Glomerular endothelial cell (primary cell): ENCODE measurements at regions not wholly inside any gene's neighbourhood (a gene's known extent, or its start where the extent isn't known, plus 50 kb on each side); places are given as distances from the start of the nearest gene placed in this dataset.
"Not testable (repeated sequence)": the region's sequence is repeated elsewhere in the genome, so short reads cannot be mapped to it uniquely, and the experiment has no call there.

Experiments
- DNase-seq: peaks from one replicate; pipeline ENCODE4 v3.0.0-alpha.2; 2011; ENCODE audit warnings: low read depth, low spot score; ENCODE audit errors: extremely low read depth

GRCh38 chr4:159632031-159632430 is 529.2 kb downstream of the RAPGEF2 start:
- DNase-seq = no peak

GRCh38 chr4:159639671-159640323 is 536.9 kb downstream of the RAPGEF2 start:
- DNase-seq = no peak

- no peak for DNase-seq
Observed at GRCh38 chr4:159649237-159649636, 546.4 kb downstream of the RAPGEF2 start.

- DNase-seq = no peak
Observed at GRCh38 chr4:159652871-159653270, 550.0 kb downstream of the RAPGEF2 start.

DNA sequence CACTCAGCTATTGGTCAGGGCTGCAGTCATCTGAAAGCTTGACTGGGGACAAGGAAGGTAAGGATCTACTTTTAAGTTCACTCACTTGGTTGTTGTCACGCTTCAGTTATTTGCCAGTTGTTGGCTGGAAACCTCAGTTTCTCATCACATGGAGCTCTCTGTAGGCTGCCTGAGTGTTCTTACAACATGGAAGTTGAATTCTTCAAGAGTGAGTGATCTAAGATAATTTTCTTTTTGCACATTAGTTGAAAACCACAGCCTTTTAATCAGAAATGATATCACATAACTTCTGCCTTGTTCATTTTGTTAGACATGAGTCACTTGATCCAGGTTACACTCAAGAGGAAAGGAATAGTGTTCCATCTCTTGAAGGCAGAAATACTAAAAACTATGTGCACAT is 552.7 kb downstream of the RAPGEF2 start:
- DNase-seq = no peak

GRCh38 chr4:159669094-159669493 is 566.2 kb downstream of the RAPGEF2 start:
- no peak for DNase-seq

GRCh38 chr4:159673221-159673620 is 570.3 kb downstream of the RAPGEF2 start:
- no peak for DNase-seq

DNA sequence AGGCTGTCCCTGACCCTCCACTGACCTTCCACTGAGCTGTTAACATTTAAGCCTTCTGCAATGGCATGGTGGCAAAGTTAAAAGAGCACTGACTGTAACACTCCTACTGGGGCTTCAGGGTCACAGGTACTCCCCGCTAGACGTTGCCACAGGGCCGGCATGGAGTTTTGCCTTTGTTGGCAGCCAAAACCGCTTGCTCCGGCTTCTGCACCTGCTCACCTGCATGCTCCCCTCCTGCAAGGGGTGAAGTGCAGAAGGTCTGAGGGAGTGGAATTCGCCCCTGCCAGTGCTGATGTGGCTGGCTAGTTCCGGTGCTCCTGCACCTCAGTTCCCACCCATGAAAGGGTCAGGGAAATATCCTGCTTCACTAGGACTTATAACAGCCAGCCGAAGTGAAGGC is 571.4 kb downstream of the RAPGEF2 start:
- DNase-seq = no peak

DNA sequence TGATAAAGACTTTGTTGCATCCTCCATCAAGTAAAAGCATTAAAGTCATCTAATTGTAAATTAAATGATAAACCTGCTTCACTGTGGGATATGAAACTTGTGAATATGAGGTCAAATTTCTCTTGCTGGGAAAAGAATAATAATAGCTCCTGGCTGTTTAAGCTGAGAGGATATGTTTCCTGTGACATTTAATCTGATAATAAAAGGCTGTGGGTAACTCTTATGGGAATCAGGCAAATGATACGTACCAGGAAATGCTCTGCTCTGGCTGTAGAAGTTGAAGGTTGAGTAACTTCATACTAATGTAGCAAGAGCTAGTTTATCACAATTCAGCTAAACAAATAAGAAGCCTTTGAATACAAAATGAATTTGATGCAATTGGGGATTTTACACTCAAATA is 574.6 kb downstream of the RAPGEF2 start:
- no peak for DNase-seq

GRCh38 chr4:159682996-159683395 is 580.1 kb downstream of the RAPGEF2 start:
- DNase-seq = no peak

- DNase-seq = no peak
Observed at GRCh38 chr4:159684061-159684460, 581.2 kb downstream of the RAPGEF2 start.

DNA sequence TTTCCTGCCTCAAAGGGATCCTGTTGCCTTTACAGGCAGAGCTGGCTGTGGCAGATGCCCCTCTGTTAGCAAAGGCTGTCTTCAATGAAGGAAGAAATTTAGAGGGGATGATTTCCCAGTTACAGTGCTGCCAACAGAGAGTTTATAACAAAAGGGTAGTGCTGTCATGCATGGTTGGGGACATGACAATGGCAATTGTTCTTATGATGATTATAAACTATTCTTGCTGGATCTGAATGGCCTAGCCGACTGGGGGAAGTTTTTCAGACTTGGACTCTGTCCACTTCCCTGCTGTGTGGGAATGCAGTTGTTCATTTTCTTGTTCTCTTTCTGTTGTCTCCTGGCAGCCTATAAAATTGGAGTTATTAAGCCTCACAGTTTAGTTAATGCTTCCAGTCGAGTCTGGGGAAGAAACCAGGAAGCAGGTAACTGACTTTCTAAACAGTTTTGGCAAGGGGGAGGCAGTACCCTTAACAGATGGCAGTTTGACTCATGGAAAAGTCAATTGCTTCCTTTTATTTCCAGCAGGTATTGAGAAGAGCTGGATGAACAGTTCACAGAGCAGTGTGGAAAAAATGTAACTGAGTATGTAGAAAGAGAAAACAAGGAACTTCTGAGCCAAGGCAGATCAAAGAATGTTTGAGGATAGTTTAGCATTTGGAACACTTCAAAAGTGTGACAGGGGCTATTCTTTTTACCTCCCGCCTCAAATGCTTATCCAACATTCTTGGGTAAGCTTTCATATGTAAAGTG is 582.6 kb downstream of the RAPGEF2 start:
- DNase-seq = no peak

- no peak for DNase-seq
Observed at GRCh38 chr4:159689526-159689925, 586.6 kb downstream of the RAPGEF2 start.

- no peak for DNase-seq
Observed at GRCh38 chr4:159697322-159698283, 594.7 kb downstream of the RAPGEF2 start.

- no peak for DNase-seq
Observed at GRCh38 chr4:159698336-159698735, 595.5 kb downstream of the RAPGEF2 start.

GRCh38 chr4:159702200-159702599 is 599.3 kb downstream of the RAPGEF2 start:
- no peak for DNase-seq

GRCh38 chr4:159705334-159705733 is 602.5 kb downstream of the RAPGEF2 start:
- no peak for DNase-seq

DNA sequence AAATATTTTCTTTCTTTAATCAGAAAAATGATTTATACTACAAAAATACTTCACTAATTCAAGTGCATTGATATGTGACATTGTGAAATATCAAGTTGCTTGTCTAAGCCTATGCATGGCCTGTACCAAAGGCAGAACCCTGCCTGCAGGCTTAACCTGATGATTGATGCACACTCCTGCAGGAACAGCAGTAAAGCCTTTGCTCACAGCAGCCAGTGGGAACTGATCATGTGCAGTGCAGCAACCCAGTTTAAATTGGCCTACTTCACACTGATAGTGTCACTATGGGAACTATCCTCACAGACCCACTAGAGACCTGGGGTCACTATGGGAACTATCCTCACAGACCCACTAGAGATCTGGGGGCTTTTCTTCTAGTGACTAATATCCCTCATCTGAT is 603.8 kb downstream of the RAPGEF2 start:
- no peak for DNase-seq

DNA sequence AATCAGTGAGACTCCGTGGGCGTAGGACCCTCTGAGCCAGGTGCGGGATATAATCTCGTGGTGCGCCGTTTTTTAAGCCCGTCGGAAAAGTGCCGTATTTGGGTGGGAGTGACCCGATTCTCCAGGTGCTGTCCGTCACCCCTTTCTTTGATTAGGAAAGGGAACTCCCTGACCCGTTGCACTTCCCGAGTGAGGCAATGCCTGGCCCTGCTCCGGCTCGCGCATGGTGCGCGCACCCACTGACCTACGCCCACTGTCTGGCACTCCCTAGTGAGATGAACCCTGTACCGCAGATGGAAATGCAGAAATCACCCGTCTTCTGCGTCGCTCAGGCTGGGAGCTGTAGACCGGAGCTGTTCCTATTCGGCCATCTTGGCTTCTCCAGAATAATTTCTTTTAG is 612.3 kb downstream of the RAPGEF2 start:
- DNase-seq = not testable (repeated sequence)

DNA sequence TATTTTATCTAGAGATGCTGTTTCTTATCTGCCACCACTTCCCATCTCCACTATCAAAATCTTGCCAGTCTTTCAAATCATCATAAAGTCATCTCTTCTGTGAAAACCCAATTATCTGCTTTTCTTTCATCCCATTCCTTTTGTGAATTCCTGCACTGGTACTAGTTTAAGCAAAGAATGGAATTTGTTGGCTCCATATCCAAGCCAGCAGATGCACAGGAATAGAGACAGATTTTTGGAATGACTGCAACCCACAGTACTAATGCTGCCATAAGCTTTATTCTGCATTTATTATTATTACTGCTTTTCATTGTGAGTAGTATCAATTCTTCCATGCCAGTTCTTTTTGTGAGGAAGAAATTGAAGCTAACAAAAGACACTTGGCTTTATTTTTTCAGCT is 616.7 kb downstream of the RAPGEF2 start:
- DNase-seq = no peak

DNA sequence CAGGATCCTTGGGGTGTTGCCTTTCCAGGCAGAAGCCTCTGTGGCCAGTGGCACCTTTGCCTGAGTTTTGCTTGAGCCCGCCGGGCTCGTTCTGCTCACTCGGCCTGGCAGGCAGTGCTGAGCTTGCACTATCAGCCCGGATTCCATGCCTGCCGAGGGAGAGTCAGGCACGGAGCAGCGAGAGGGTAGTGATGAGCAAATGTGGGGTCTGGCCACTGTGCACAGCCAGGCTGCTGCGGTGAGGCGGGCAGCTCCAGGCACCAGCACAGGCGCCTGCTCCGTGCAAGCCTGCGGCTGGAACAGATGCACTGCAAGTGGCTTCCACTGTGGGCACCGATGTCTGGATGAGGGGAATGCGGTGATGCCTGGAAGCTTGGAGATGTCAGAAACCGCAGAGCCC is 619.2 kb downstream of the RAPGEF2 start:
- DNase-seq = no peak
